HEK293 (cell line): ENCODE measurements at regions not wholly inside any gene's neighbourhood (a gene's known extent, or its start where the extent isn't known, plus 50 kb on each side); places are given as distances from the start of the nearest gene placed in this dataset.

ENCODE experiments used
- CTCF ChIA-PET: fragments of 350-600 bp; formaldehyde crosslinking; extraction: SDS; loops from one replicate; lab custom pipeline; 2021; ENCODE audit warnings: antibody characterized with exemption; lab: Yijun Ruan, JAX
- POLR2A ChIA-PET: fragments of 300-600 bp; formaldehyde crosslinking; extraction: SDS; loops from one replicate; lab custom pipeline; 2020; ENCODE audit warnings: antibody characterized with exemption, inconsistent platforms; lab: Yijun Ruan, JAX
- H3K27ac ChIP-seq: fragments of 200-500 bp; sonication (Bioruptor generic); 2 replicates; pipeline ENCODE4 v1.5.1; 2014; ENCODE audit warnings: low read depth, low read length, control low read depth, inconsistent platforms; ENCODE audit errors: extremely low read depth
- H3K36me3 ChIP-seq, 2 experiments: fragments of 200-500 bp in 1 of 2; sonication (Bioruptor generic) in 1 of 2; 1 replicate in 1 of 2; 2 replicates in 1 of 2; pipeline ENCODE4 v1.5.1; 2014 to 2017; ENCODE audit warnings: inconsistent platforms in 2 of 2, low read length in 2 of 2; ENCODE audit not compliant: control insufficient read depth in 2 of 2, insufficient read depth in 1 of 2
- H3K4me1 ChIP-seq: fragments of 200-500 bp; sonication (Bioruptor generic); 2 replicates; pipeline ENCODE4 v1.5.1; 2014; ENCODE audit warnings: mild to moderate bottlenecking, low read length, inconsistent platforms; ENCODE audit not compliant: control insufficient read depth, insufficient read depth
- H3K4me3 ChIP-seq: 2 replicates; pipeline ENCODE4 v1.5.1; 2011; ENCODE audit warnings: low read depth, mild to moderate bottlenecking, control low read depth, low read length, moderate library complexity
- H3K9me3 ChIP-seq: fragments of 200-500 bp; sonication (Bioruptor generic); 2 replicates; pipeline ENCODE4 v1.5.1; 2014; ENCODE audit warnings: low read depth, low read length, inconsistent platforms; ENCODE audit not compliant: control insufficient read depth, insufficient read depth
- BCL6B ChIP-seq: fragments of 450-650 bp; formaldehyde crosslinking; IDR thresholded peaks from 2 replicates; pipeline ENCODE4 v1.5.1; 2017; ENCODE audit warnings: missing biosample characterization, missing genetic modification characterization
- PRDM10 ChIP-seq: fragments of 450-650 bp; formaldehyde crosslinking; IDR thresholded peaks from 2 replicates; pipeline ENCODE4 v1.5.1; 2016; ENCODE audit warnings: missing biosample characterization, missing genetic modification characterization
- RBAK ChIP-seq: fragments of 450-650 bp; formaldehyde crosslinking; IDR thresholded peaks from 2 replicates; pipeline ENCODE4 v1.5.1; 2016; ENCODE audit warnings: missing biosample characterization, missing genetic modification characterization
- REPIN1 ChIP-seq: fragments of 450-650 bp; formaldehyde crosslinking; IDR thresholded peaks from 2 replicates; pipeline ENCODE4 v1.5.1; 2017; ENCODE audit warnings: missing biosample characterization, missing genetic modification characterization, low read depth
- SALL2 ChIP-seq: fragments of 450-650 bp; formaldehyde crosslinking; IDR thresholded peaks from 2 replicates; pipeline ENCODE4 v1.5.0; 2017; ENCODE audit warnings: missing biosample characterization, mild to moderate bottlenecking, missing genetic modification characterization, borderline replicate concordance
- ZBTB10 ChIP-seq: fragments of 450-650 bp; formaldehyde crosslinking; IDR thresholded peaks from 2 replicates; pipeline ENCODE4 v1.5.1; 2016; ENCODE audit warnings: missing biosample characterization, missing genetic modification characterization
- ZBTB20 ChIP-seq: fragments of 450-650 bp; formaldehyde crosslinking; IDR thresholded peaks from 2 replicates; pipeline ENCODE4 v1.5.1; 2016; ENCODE audit warnings: missing biosample characterization, missing genetic modification characterization
- ZBTB21 ChIP-seq: fragments of 450-650 bp; formaldehyde crosslinking; IDR thresholded peaks from 2 replicates; pipeline ENCODE4 v1.5.1; 2017; ENCODE audit warnings: missing biosample characterization, missing genetic modification characterization
- ZEB2 ChIP-seq: fragments of 450-650 bp; formaldehyde crosslinking; IDR thresholded peaks from 2 replicates; pipeline ENCODE4 v1.5.1; 2016; ENCODE audit warnings: missing biosample characterization, missing genetic modification characterization
- ZFP3 ChIP-seq: fragments of 450-650 bp; formaldehyde crosslinking; IDR thresholded peaks from 2 replicates; pipeline ENCODE4 v1.5.1; 2016; ENCODE audit warnings: low read depth, missing biosample characterization, missing genetic modification characterization
- ZNF148 ChIP-seq: fragments of 450-650 bp; formaldehyde crosslinking; IDR thresholded peaks from 2 replicates; pipeline ENCODE4 v1.5.0; 2017; ENCODE audit warnings: missing biosample characterization, missing genetic modification characterization, borderline replicate concordance
- ZNF18 ChIP-seq: fragments of 450-650 bp; formaldehyde crosslinking; IDR thresholded peaks from 2 replicates; pipeline ENCODE4 v1.5.1; 2016; ENCODE audit warnings: missing biosample characterization, missing genetic modification characterization
- ZNF558 ChIP-seq: fragments of 450-650 bp; formaldehyde crosslinking; IDR thresholded peaks from 2 replicates; pipeline ENCODE4 v1.5.1; 2016; ENCODE audit warnings: missing biosample characterization, missing genetic modification characterization
- ZNF585B ChIP-seq: fragments of 450-650 bp; formaldehyde crosslinking; IDR thresholded peaks from 2 replicates; pipeline ENCODE4 v1.5.1; 2016; ENCODE audit warnings: missing biosample characterization, missing genetic modification characterization
- ZNF596 ChIP-seq: fragments of 450-650 bp; IDR thresholded peaks from 2 replicates; pipeline ENCODE4 v1.5.0; 2018; ENCODE audit warnings: missing biosample characterization, mild to moderate bottlenecking, missing genetic modification characterization, moderate library complexity
- ZNF610 ChIP-seq: fragments of 450-650 bp; formaldehyde crosslinking; IDR thresholded peaks from 2 replicates; pipeline ENCODE4 v1.5.1; 2016; ENCODE audit warnings: missing biosample characterization, missing genetic modification characterization, borderline replicate concordance
- ZNF658 ChIP-seq: fragments of 450-650 bp; formaldehyde crosslinking; IDR thresholded peaks from 2 replicates; pipeline ENCODE4; 2016; ENCODE audit warnings: missing biosample characterization, missing genetic modification characterization
- ZSCAN23 ChIP-seq: fragments of 450-650 bp; formaldehyde crosslinking; IDR thresholded peaks from 2 replicates; pipeline ENCODE4 v1.5.1; 2016; ENCODE audit warnings: missing biosample characterization, missing genetic modification characterization
- ZSCAN4 ChIP-seq: fragments of 450-650 bp; formaldehyde crosslinking; IDR thresholded peaks from 2 replicates; pipeline ENCODE4 v1.5.1; 2017; ENCODE audit warnings: missing biosample characterization, missing genetic modification characterization
- ZXDB ChIP-seq: fragments of 450-650 bp; formaldehyde crosslinking; IDR thresholded peaks from 2 replicates; pipeline ENCODE4 v1.5.1; 2016; ENCODE audit warnings: missing biosample characterization, missing genetic modification characterization

GRCh38 chr1:182002570-182002969 is 58.9 kb downstream of the ZNF648 start (continued):
- no peak for TF ChIP-seq ZSCAN4 (tag by site-specific recombination)
- TF ChIP-seq ZNF658 (tag by site-specific recombination): no peak
- no peak for TF ChIP-seq ZBTB21 (tag by site-specific recombination)
- TF ChIP-seq, all 188 proteins: peak for 0

- CTCF ChIA-PET: interaction anchor here (0.8 kb wide), 1 partner anchor 999 kb away, joined by 3 read pairs; no protein-coding TSS in a partner anchor
- Histone ChIP-seq H3K36me3 (no peaks in the 10 kb centered on the region), H3K4me1 (no peaks in the 10 kb centered on the region)
- TF ChIP-seq RBAK (tag by site-specific recombination) (no peak), BCL6B (no peak), REPIN1 (no peak), ZFP3 (tag by site-specific recombination) (no peak), ZNF596 (no peak), ZNF148 (tag by site-specific recombination) (no peak), ZXDB (tag by site-specific recombination) (no peak), PRDM10 (no peak), ZEB2 (tag by site-specific recombination) (no peak), ZSCAN23 (tag by site-specific recombination) (no peak), ZNF610 (tag by site-specific recombination) (no peak), ZNF585B (tag by site-specific recombination) (no peak), ZBTB20 (no peak), ZNF18 (no peak), ZBTB10 (tag by site-specific recombination) (no peak), SALL2 (tag by site-specific recombination) (no peak), ZNF558 (tag by site-specific recombination) (no peak)
- TF ChIP-seq, all 188 proteins: peak for 0
- Histone ChIP-seq H3K27ac (no peak overlapping the region), H3K4me3 (no peak overlapping the region), H3K9me3 (no peaks in the 10 kb centered on the region)
- POLR2A ChIA-PET: no interaction called here
Measured at GRCh38 chr1:181998858-181999257, 62.7 kb downstream of the ZNF648 start.
